ENCODE measurements at regions not wholly inside any gene's neighbourhood (a gene's known extent, or its start where the extent isn't known, plus 50 kb on each side); places are given as distances from the start of the nearest gene placed in this dataset.
"Not testable (repeated sequence)": the region's sequence is repeated elsewhere in the genome, so short reads cannot be mapped to it uniquely, and the experiment has no call there.

DNA sequence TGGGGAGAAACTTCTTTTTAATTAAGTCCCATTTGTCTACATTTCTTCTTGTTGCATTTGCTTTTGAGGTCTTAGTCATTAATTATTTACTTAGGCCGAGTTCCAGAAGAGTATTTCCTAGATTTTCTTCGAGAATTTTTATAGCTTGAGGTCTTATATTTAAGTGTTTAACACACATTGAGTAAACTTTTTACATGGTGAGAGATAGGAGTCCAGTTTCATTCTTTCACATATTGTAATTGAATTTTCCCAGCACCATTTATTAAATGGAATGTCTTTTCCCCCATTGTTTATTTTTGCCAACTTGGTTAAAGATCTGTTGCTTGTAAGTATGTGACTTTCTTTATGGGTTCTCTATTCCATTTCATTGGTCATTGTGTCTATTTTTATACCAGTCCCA is 1344.0 kb upstream of the RAG2 start:
- DNase-seq (ENCODE audit: low read depth), result no peak
- no peak overlapping the region for H3K4me3 ChIP-seq (ENCODE audit: low read depth, low read length)

DNA sequence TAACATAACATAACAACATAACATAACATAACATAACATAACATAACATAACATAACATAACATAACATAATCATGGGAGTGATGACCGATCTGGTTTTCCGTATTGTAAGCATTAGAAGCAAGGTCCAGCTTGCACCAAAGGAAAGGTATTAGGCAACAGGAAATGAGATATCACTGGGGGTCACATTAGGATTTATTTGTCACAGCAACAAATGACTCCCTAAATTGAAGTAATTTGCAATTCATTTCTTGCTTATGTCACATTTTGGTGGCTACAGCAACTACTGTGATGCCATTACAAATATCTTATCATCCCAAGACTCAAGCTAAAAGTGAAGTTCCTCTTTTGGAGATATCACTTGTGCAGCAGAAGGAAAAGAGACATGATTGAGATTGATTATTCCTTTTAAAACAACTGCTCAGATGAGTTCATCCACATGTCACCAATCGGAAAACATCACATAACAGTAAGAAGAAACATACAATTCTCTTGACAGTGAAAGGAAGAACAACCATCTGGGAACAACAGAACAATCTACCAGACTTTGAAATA is 1331.1 kb upstream of the RAG2 start:
- no peak for DNase-seq (ENCODE audit: low read depth)
- no peak overlapping the region for H3K4me3 ChIP-seq (ENCODE audit: low read depth, low read length)

GRCh38 chr11:37926772-37927171 is 1328.7 kb upstream of the RAG2 start:
- no peak for DNase-seq (ENCODE audit: low read depth)
- H3K4me3 ChIP-seq (ENCODE audit: low read depth, low read length), result no peak overlapping the region

GRCh38 chr11:37916331-37916730 is 1318.3 kb upstream of the RAG2 start:
- no peak overlapping the region for H3K4me3 ChIP-seq (ENCODE audit: low read depth, low read length)
- no peak for DNase-seq (ENCODE audit: low read depth)

DNA sequence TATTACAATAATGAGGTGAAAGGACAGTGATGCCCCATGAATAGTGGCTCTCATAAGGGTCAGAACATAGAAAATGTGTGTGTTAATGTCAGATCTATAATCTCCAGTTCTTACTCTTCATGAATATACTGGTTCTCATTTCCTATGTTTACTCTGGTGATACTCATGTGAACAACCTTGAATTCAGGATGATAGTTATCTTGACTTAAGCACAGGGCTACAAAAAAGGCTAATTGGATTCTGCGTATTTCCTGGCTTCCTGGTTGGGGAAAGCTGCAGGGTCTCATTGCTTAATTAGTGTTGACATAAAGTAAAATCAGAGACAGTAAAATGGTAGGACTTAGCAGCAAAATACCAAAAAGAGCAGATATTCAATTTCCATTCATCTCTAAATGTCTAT is 1316.8 kb upstream of the RAG2 start:
- no peak overlapping the region for H3K4me3 ChIP-seq (ENCODE audit: low read depth, low read length)
- no peak for DNase-seq (ENCODE audit: low read depth)

DNA sequence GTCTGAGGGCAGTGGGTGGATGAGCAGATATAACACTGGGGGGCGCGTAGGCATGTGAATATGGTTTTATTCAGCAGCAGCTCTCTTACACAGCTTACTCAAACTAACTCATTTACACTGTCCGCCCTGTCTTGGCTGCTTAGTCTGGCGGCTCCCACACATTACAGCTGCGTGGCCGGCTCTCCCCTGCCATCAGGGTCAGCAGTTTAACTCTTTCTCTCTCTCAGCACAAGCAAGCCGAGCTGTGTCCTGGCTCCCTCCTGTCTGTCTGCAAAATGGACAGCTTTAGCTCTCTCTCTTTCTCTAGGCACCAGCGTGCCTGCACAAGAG is 1310.1 kb upstream of the RAG2 start:
- no peak for DNase-seq (ENCODE audit: low read depth)
- H3K4me3 ChIP-seq (ENCODE audit: low read depth, low read length), result no peak overlapping the region

DNA sequence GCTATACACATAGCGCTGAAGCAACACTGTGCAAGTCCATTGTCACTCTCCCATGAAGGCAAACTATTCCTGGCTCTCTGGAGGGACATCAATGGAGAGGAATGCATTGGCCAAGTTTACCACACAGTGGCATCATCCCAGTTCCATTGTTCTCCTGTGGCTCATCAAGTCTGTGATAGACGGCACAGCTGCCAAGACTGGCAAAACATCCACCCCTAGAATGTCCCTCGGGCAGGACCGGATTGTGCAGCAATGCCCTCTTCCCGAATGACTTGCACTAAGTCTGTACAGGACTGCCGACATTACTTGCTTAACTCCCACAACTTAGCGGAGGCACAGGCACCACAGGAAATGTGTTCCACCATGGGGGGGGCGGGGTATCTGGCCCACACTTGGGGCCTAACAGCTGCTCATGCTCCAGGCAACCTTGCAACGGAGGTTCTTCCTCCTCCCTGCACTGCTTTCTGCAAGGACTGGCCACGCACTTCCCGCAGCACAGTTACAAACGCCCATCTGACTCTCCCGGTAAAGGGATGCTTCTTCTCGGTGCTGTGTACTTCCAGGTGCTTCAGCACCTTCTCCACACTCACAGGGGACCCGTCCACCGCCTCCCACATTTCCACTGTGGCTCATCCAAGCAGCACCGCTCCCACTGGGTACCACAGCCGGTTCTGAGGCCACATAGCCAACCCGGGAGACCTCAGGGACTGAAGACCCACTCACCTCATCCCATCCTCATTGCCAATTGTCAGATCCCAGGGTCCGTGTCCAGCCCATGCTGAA is 1309.6 kb upstream of the RAG2 start:
- no peak for DNase-seq (ENCODE audit: low read depth)
- no peak overlapping the region for H3K4me3 ChIP-seq (ENCODE audit: low read depth, low read length)

DNA sequence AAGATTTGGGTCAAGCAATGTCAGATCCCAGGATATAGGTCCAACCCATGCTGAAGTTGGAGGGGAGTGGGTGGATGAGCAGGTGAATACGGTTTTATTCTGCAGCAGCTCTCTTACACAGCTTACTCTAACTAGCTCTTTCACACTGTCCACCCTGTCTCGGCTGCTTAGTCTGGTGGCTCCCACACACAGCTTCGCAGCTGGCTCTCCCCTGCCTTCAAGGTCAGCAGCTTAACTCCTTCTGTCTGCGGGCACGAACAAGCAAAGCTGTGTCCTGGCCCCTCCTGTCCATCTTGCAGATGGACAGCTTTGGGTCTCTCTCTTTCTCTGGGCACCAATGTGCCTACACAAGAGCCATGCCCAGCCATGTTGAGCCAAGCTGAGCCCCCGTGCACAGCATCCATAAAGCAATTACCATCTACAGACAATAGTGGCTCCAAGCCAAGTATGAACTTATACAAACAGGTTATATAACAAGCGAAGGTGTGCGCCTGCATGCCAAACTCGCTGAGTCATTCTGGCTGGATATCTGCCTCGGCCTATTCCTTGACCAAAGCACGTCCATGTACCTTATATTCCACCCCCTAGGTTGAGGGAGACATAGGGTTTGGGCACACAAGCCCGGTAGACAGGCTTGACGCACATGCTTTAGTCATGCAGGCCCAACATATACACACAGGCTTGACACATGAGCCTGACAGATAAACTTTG is 1307.8 kb upstream of the RAG2 start:
- no peak for DNase-seq (ENCODE audit: low read depth)
- H3K4me3 ChIP-seq (ENCODE audit: low read depth, low read length), result no peak overlapping the region

GRCh38 chr11:37896016-37896415 is 1298.0 kb upstream of the RAG2 start:
- H3K4me3 ChIP-seq (ENCODE audit: low read depth, low read length), result no peak overlapping the region

DNA sequence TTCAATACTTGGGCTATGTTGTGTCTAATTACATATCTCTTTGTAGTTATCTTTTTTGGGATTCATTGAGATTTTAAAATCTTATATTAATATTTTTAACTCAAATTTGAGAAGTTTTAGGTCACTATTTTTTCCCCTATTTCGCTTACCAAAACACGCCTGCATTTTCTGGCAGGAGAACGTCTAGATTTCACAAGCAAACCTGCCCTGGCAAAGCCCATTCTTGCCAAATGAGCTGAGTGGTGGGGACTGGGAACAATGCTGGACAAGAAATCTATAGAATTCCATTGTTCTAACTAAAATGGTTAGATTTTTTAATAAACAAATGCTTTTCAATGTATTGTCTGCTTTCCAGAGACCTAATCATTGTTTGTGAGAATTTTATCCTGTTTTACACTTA is 1283.7 kb upstream of the RAG2 start:
- no peak overlapping the region for H3K4me3 ChIP-seq (ENCODE audit: low read depth, low read length)
- DNase-seq (ENCODE audit: low read depth), result no peak

More at GRCh38 chr11:37896016-37896415, 1298.0 kb upstream of the RAG2 start:
- no peak for DNase-seq (ENCODE audit: low read depth)

- no peak overlapping the region for H3K4me3 ChIP-seq (ENCODE audit: low read depth, low read length)
- DNase-seq (ENCODE audit: low read depth), result no peak
Observed at GRCh38 chr11:37861671-37862070, 1263.6 kb upstream of the RAG2 start.

- not testable (repeated sequence) for DNase-seq (ENCODE audit: low read depth); H3K4me3 ChIP-seq (ENCODE audit: low read depth, low read length)
Observed at GRCh38 chr11:37858806-37859537, 1260.9 kb upstream of the RAG2 start.

- no peak overlapping the region for H3K4me3 ChIP-seq (ENCODE audit: low read depth, low read length)
- no peak for DNase-seq (ENCODE audit: low read depth)
Observed at GRCh38 chr11:37858398-37858797, 1260.4 kb upstream of the RAG2 start.

DNA sequence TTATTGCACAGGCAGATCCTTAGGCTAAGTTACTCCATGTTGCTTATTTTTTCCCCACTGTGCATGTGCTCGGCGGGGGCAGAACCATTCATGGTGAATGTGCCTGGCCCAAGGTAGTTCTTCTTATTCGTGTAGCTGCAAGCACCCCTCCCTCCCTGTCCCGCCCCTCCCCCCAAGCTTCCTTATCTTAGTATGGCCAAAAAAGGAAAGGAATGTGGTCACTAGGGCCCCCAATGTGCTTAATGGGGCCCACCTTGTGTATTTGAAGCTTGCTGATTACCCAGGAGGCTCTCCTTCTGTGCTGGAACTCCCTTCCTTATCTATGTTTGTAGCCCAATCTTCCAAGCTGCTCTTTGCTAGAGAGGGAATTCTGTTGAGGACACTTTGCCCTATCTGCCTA is 1259.7 kb upstream of the RAG2 start:
- no peak overlapping the region for H3K4me3 ChIP-seq (ENCODE audit: low read depth, low read length)
- DNase-seq (ENCODE audit: low read depth), result no peak

GRCh38 chr11:37849706-37850105 is 1251.7 kb upstream of the RAG2 start:
- no peak for DNase-seq (ENCODE audit: low read depth)
- H3K4me3 ChIP-seq (ENCODE audit: low read depth, low read length), result no peak overlapping the region

- no peak overlapping the region for H3K4me3 ChIP-seq (ENCODE audit: low read depth, low read length)
- no peak for DNase-seq (ENCODE audit: low read depth)
Observed at GRCh38 chr11:37843603-37844002, 1245.6 kb upstream of the RAG2 start.

GRCh38 chr11:37841016-37841415 is 1243.0 kb upstream of the RAG2 start:
- DNase-seq (ENCODE audit: low read depth), result no peak
- no peak overlapping the region for H3K4me3 ChIP-seq (ENCODE audit: low read depth, low read length)

- H3K4me3 ChIP-seq (ENCODE audit: low read depth, low read length); DNase-seq (ENCODE audit: low read depth): not testable (repeated sequence)
Observed at GRCh38 chr11:37840345-37840744, 1242.3 kb upstream of the RAG2 start.

DNA sequence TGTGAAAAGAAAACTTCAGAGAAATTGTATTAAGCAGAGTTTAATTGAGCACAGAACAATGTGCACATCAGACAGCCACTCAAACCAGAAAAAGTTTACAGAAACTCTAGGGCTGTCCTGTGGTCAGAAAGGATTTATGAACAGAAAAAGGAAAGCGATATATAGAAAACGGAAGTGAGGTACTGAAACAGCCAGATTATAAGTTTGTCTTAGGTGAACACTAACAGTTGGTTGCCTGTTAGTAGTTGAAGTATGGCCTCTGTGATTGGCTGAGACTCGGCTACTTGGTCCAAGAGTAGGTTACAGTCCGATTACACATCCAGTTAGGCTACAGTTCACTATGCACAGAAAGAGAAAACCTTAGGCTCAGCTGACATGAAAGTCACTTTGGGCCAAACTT is 1232.5 kb upstream of the RAG2 start:
- no peak overlapping the region for H3K4me3 ChIP-seq (ENCODE audit: low read depth, low read length)
- DNase-seq (ENCODE audit: low read depth), result no peak

GRCh38 chr11:37817727-37818270 is 1219.8 kb upstream of the RAG2 start:
- DNase-seq (ENCODE audit: low read depth), result no peak
- H3K4me3 ChIP-seq (ENCODE audit: low read depth, low read length), result no peak overlapping the region
